Mucosa of rectum (tissue), 2 donors: ENCODE measurements at regions not wholly inside any gene's neighbourhood (a gene's known extent, or its start where the extent isn't known, plus 50 kb on each side); places are given as distances from the start of the nearest gene placed in this dataset.

Source experiments
- H3K27ac ChIP-seq, 2 donors: one replicate each; pipeline ENCODE4 v1.7.0; 2013; ENCODE audit warnings: inconsistent platforms in 2 of 2, low read depth in 2 of 2, low read length in 2 of 2
- H3K27me3 ChIP-seq, 2 donors: one replicate each; pipeline ENCODE4 v1.7.0; 2013; ENCODE audit warnings: low read length in 2 of 2; ENCODE audit not compliant: control insufficient read depth in 2 of 2, insufficient read depth in 2 of 2
- H3K36me3 ChIP-seq, 2 donors: one replicate each; pipeline ENCODE4 v1.7.0; 2013; ENCODE audit warnings: low read length in 2 of 2; ENCODE audit not compliant: control insufficient read depth in 2 of 2, insufficient read depth in 2 of 2
- H3K4me1 ChIP-seq, 2 donors: one replicate each; pipeline ENCODE4 v1.7.0; 2013; ENCODE audit warnings: low read length in 2 of 2, mild to moderate bottlenecking in 1 of 2; ENCODE audit not compliant: control insufficient read depth in 2 of 2, insufficient read depth in 2 of 2
- H3K4me3 ChIP-seq, 2 donors: one replicate each; pipeline ENCODE4 v1.7.0; 2013; ENCODE audit warnings: low read length in 2 of 2
- H3K9ac ChIP-seq, 2 donors: one replicate each; pipeline ENCODE4 v1.7.0; 2013; ENCODE audit warnings: low read length in 2 of 2, low read depth in 1 of 2, mild to moderate bottlenecking in 1 of 2
- H3K9me3 ChIP-seq, 2 donors: one replicate each; pipeline ENCODE4 v1.7.0; 2013; ENCODE audit warnings: low read length in 2 of 2; ENCODE audit not compliant: control insufficient read depth in 2 of 2
- donor health status: healthy.
- donor health status: Normal muscosa, but diverticular disease.

- H3K9me3 ChIP-seq = no peaks in the 10 kb centered on the region
- H3K27me3 ChIP-seq = no peaks in the 10 kb centered on the region
- H3K36me3 ChIP-seq = no peaks in the 10 kb centered on the region
- no peak overlapping the region for H3K9ac ChIP-seq
- no peaks in the 10 kb centered on the region for H3K4me1 ChIP-seq
- no peak overlapping the region for H3K27ac ChIP-seq
- no peak overlapping the region for H3K4me3 ChIP-seq
Observed at GRCh38 chr5:30843541-30843940, 349.9 kb upstream of the CDH6 start.

- Histone ChIP-seq H3K4me1 (no peaks in the 10 kb centered on the region), H3K27ac (no peak overlapping the region)
Observed at GRCh38 chr5:30839956-30840355, 353.5 kb upstream of the CDH6 start.

DNA sequence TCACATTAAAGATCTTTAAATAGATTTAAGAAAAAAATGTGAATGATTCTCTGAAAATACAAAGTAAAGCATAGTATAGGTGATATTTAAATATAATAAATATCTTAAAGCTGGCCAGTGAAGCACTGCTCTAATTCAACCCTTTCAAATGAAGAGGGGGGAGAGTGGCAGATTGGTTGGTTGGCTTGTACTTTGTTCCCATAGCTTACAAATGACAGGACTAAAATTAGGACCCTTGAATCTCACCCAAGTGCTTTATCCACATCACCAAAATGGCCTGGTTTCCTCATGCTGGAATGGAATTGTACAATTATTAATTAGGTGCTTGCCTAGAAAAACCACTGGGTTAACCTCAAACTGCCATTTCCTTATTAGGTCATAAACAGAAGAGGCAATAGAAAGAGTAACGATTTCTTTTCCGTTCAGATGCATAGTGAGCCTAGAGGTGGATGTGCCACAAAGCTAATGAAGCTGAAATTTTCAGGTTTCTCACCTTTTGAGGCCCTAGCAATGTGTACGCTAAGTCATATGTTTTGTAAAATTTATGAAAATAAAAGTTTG is 354.5 kb upstream of the CDH6 start:
- H3K4me1 ChIP-seq = no peaks in the 10 kb centered on the region
- no peaks in the 10 kb centered on the region for H3K27me3 ChIP-seq
- H3K27ac ChIP-seq = no peak overlapping the region
- no peaks in the 10 kb centered on the region for H3K36me3 ChIP-seq
- H3K9ac ChIP-seq = no peak overlapping the region
- no peaks in the 10 kb centered on the region for H3K9me3 ChIP-seq
- H3K4me3 ChIP-seq = no peak overlapping the region

More at GRCh38 chr5:30839956-30840355, 353.5 kb upstream of the CDH6 start:
- H3K9me3 ChIP-seq = no peaks in the 10 kb centered on the region
- H3K9ac ChIP-seq = no peak overlapping the region
- H3K27me3 ChIP-seq = no peaks in the 10 kb centered on the region
- H3K4me3 ChIP-seq = no peak overlapping the region
- no peaks in the 10 kb centered on the region for H3K36me3 ChIP-seq

DNA sequence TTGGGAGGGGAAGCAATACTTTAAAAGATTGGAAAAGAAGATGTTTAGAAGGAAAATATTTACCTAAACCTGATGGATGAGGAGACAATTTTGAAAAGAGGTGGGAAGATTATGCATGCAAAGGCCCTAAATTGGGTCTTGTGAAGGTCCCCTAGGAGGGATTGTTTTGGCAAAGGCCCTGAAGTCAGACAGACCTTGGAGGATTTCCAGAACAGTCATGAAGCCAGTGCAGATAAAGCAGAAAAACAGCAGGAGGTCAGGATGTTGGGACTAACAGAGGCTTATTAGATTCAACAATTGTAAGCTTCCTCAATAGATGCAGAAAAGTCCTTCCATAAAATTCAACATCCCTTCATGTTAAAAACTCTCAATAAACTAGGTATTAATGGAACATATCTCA is 361.0 kb upstream of the CDH6 start:
- no peaks in the 10 kb centered on the region for H3K4me1 ChIP-seq
- H3K4me3 ChIP-seq = no peak overlapping the region
- no peaks in the 10 kb centered on the region for H3K27me3 ChIP-seq
- H3K9me3 ChIP-seq = no peaks in the 10 kb centered on the region
- no peak overlapping the region for H3K27ac ChIP-seq
- H3K9ac ChIP-seq = no peak overlapping the region
- no peaks in the 10 kb centered on the region for H3K36me3 ChIP-seq

- Histone ChIP-seq H3K4me3 (no peak overlapping the region), H3K9me3 (no peaks in the 10 kb centered on the region), H3K27me3 (no peaks in the 10 kb centered on the region), H3K4me1 (no peaks in the 10 kb centered on the region), H3K27ac (no peak overlapping the region), H3K9ac (no peak overlapping the region), H3K36me3 (no peaks in the 10 kb centered on the region)
Observed at GRCh38 chr5:30831605-30832004, 361.9 kb upstream of the CDH6 start.

- Histone ChIP-seq H3K27me3 (no peaks in the 10 kb centered on the region), H3K9ac (no peak overlapping the region), H3K36me3 (no peaks in the 10 kb centered on the region), H3K4me1 (no peaks in the 10 kb centered on the region), H3K9me3 (no peaks in the 10 kb centered on the region), H3K27ac (no peak overlapping the region), H3K4me3 (no peak overlapping the region)
Observed at GRCh38 chr5:30831123-30831522, 362.4 kb upstream of the CDH6 start.

DNA sequence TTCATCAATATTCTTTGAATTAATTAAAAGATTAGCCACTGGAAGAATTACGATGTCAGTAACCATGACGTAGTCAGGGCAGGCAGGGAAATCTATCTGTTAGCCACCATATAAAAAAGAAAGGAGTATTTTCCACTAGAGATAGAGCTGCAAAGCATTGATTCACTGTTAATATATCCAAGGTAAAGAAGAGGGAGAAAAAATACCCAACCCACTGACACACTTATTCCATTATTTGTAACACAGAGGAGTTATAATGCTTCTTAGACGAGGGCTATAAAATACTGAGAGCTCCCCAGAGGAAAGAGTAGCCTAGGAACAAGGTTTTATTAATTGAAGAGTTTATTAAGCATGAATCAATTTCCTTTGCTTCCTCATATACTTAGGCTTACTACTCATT is 382.2 kb upstream of the CDH6 start:
- Histone ChIP-seq H3K27me3 (no peaks in the 10 kb centered on the region), H3K27ac (no peak overlapping the region), H3K4me3 (no peak overlapping the region), H3K36me3 (no peaks in the 10 kb centered on the region), H3K9me3 (no peaks in the 10 kb centered on the region), H3K9ac (no peak overlapping the region), H3K4me1 (no peaks in the 10 kb centered on the region)

DNA sequence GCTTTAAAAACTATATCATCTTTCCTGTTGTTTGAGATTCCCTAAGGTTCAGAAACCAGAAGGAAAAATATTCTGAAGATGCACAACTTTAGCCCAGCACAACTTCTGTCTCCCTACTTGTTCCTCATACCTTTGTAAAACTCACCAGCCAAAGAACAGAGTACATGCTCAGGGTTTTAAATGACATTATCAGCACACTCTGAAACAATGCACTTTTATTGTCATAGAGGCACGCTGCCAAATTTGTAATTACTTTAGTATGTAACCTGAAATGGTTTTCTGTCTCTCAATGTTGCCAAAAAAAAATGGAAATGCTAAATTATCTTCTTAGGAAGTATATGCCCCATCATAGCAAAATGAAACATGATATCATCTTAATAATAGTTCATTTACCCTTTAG is 383.6 kb upstream of the CDH6 start:
- no peaks in the 10 kb centered on the region for H3K4me1 ChIP-seq
- no peaks in the 10 kb centered on the region for H3K36me3 ChIP-seq
- no peaks in the 10 kb centered on the region for H3K27me3 ChIP-seq

GRCh38 chr5:30808996-30809395 is 384.5 kb upstream of the CDH6 start:
- Histone ChIP-seq H3K27ac (no peak overlapping the region), H3K27me3 (no peaks in the 10 kb centered on the region), H3K4me1 (no peaks in the 10 kb centered on the region)

More for the DNA sequence above, 383.6 kb upstream of the CDH6 start:
- H3K9me3 ChIP-seq = no peaks in the 10 kb centered on the region
- no peak overlapping the region for H3K4me3 ChIP-seq
- no peak overlapping the region for H3K27ac ChIP-seq
- H3K9ac ChIP-seq = no peak overlapping the region

DNA sequence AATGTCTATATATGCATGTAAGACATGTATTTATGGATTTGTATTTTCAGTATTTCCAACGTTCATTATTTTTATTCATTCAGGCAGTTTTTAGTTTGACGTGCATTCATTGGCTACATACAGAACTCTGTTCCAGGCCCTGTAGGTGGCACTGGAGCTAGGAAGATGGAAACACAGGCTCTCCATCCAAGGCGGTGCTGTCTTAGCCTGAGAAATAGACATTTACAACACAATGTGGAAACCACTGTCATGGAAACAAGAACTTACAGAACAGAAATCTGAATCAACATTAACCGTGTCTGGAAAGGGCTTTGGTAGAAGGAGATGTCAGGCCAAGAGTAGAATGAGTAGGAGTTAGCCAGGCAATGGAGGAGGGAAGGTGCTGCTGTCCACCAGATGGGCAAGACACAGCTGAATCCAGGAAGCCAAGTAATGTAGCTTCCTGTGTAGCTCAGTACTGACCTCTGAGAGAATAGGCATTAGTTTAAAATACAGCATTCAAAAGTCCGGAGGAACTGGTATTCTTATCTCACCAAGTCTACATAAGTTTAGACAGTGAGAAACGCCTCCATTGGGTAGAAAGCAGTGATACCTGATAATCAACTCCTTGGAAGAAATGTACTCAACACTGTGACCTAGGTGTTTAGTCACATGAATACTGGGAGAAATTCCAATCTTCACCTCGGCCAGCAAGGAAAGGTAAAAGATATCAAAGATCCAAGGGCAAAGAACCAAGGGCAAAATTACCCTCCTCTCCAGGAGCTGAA is 388.6 kb upstream of the CDH6 start:
- Histone ChIP-seq H3K4me3 (no peak overlapping the region), H3K9me3 (no peaks in the 10 kb centered on the region), H3K36me3 (no peaks in the 10 kb centered on the region), H3K27me3 (no peaks in the 10 kb centered on the region), H3K4me1 (no peaks in the 10 kb centered on the region), H3K9ac (no peak overlapping the region), H3K27ac (no peak overlapping the region)

More at GRCh38 chr5:30808996-30809395, 384.5 kb upstream of the CDH6 start:
- no peaks in the 10 kb centered on the region for H3K36me3 ChIP-seq
- H3K4me3 ChIP-seq = no peak overlapping the region
- no peaks in the 10 kb centered on the region for H3K9me3 ChIP-seq
- no peak overlapping the region for H3K9ac ChIP-seq
